AG04449 (cell line): ENCODE measurements at regions not wholly inside any gene's neighbourhood (a gene's known extent, or its start where the extent isn't known, plus 50 kb on each side); places are given as distances from the start of the nearest gene placed in this dataset.
"Not testable (repeated sequence)": the region's sequence is repeated elsewhere in the genome, so short reads cannot be mapped to it uniquely, and the experiment has no call there.

Source experiments
- CTCF ChIA-PET: fragments of 350-600 bp; formaldehyde crosslinking; extraction: SDS; loops from one replicate; lab custom pipeline; 2021; ENCODE audit warnings: antibody characterized with exemption; lab: Yijun Ruan, JAX
- POLR2A ChIA-PET: fragments of 400-600, 350-600 bp; formaldehyde crosslinking; extraction: SDS; loops from one replicate; lab custom pipeline; 2020; ENCODE audit warnings: antibody characterized with exemption, inconsistent platforms; lab: Yijun Ruan, JAX
- DNase-seq: peaks from one replicate; pipeline ENCODE4 v3.0.0-alpha.2; 2010; ENCODE audit warnings: low read depth, low spot score
- H3K4me3 ChIP-seq: 2 replicates; pipeline ENCODE4 v1.5.1; 2011; ENCODE audit warnings: low read depth, mild to moderate bottlenecking, control low read depth, low read length
- CTCF ChIP-seq: IDR thresholded peaks from one replicate; pipeline ENCODE4 v1.5.1; 2011; ENCODE audit warnings: mild to moderate bottlenecking, moderate library complexity, low read length, control low read depth, inconsistent platforms; ENCODE audit not compliant: insufficient read depth; ENCODE audit errors: missing control alignments

GRCh38 chrX:94256396-94256795, 582.4 kb downstream of the FAM133A start:
- TF ChIP-seq CTCF: no peak
- CTCF ChIA-PET: no interaction called here
- no peak overlapping the region for H3K4me3 ChIP-seq
- DNase-seq: no peak
- POLR2A ChIA-PET: no interaction called here

- POLR2A ChIA-PET: no interaction called here
- no peak overlapping the region for H3K4me3 ChIP-seq
- TF ChIP-seq CTCF: no peak
- CTCF ChIA-PET: no interaction called here
- no peak for DNase-seq
Measured at GRCh38 chrX:94265323-94265722, 591.3 kb downstream of the FAM133A start.

GRCh38 chrX:94288325-94288724, 614.3 kb downstream of the FAM133A start:
- POLR2A ChIA-PET: no interaction called here
- DNase-seq: no peak

GRCh38 chrX:94288972-94289371, 615.0 kb downstream of the FAM133A start:
- no peak overlapping the region for H3K4me3 ChIP-seq
- CTCF ChIA-PET: no interaction called here

More at GRCh38 chrX:94288325-94288724, 614.3 kb downstream of the FAM133A start:
- TF ChIP-seq CTCF: no peak
- no peak overlapping the region for H3K4me3 ChIP-seq
- CTCF ChIA-PET: no interaction called here

GRCh38 chrX:94302446-94302845, 628.4 kb downstream of the FAM133A start:
- H3K4me3 ChIP-seq: no peak overlapping the region
- no peak for TF ChIP-seq CTCF
- POLR2A ChIA-PET: no interaction called here
- no peak for DNase-seq
- CTCF ChIA-PET: no interaction called here

More at GRCh38 chrX:94288972-94289371, 615.0 kb downstream of the FAM133A start:
- DNase-seq: no peak
- POLR2A ChIA-PET: no interaction called here
- TF ChIP-seq CTCF: no peak

GRCh38 chrX:94329182-94329581, 655.2 kb downstream of the FAM133A start:
- no peak overlapping the region for H3K4me3 ChIP-seq
- CTCF ChIA-PET: no interaction called here
- no peak for DNase-seq
- POLR2A ChIA-PET: no interaction called here
- TF ChIP-seq CTCF: no peak

GRCh38 chrX:94341730-94342129, 667.7 kb downstream of the FAM133A start:
- H3K4me3 ChIP-seq, DNase-seq, CTCF ChIA-PET, POLR2A ChIA-PET: not testable (repeated sequence)
